ENCODE measurements at regions not wholly inside any gene's neighbourhood (a gene's known extent, or its start where the extent isn't known, plus 50 kb on each side); places are given as distances from the start of the nearest gene placed in this dataset.

DNA sequence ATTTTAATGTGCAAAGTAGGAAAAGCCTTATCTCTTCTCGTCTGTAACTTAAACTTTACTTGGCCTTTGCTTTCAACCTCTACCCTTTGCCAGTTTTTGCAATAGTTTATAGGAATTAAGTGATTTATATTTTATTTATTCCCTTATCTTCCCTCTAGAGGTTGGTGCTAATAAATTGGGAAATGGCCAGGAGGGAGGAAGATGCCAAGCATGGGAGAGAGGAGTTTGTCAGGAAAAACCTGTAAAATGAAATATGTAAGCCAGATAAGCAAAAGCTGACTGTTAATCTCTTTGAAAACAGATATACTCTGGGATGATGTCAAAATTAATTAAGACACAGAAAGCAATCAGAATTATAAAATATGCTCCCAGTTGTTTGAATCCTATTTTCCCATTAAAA is 484.5 kb downstream of the NR2F1-AS1 start:
- DNase-seq: no peak

GRCh38 chr5:93092349-93093105 is 488.5 kb downstream of the NR2F1-AS1 start:
- DNase-seq: no peak

GRCh38 chr5:93090698-93091097 is 490.3 kb downstream of the NR2F1-AS1 start:
- DNase-seq: no peak

GRCh38 chr5:93088592-93089389 is 492.2 kb downstream of the NR2F1-AS1 start:
- DNase-seq: no peak

DNA sequence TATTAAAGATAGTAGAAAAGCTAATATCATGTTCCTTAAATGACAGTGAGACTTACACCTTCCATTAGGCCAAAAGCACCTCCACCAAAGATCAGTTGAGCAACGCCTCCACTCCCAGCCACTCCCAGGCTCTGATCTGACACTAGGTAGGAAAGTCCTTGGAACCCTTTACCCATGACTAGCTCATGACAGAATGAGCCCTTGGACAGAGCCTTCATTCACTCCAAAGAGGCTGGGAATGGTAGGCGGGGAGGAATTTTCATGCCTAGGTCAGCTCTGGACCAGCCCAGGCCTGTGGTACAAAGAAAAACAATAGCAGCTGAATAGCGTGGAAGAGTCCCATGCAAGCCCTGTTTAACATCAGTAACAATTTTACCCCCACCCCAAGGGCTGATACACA is 493.7 kb downstream of the NR2F1-AS1 start:
- DNase-seq: no peak

GRCh38 chr5:93082981-93083380 is 498.0 kb downstream of the NR2F1-AS1 start:
- DNase-seq: no peak

GRCh38 chr5:93079046-93079445 is 502.0 kb downstream of the NR2F1-AS1 start:
- DNase-seq: no peak

GRCh38 chr5:93078082-93079038 is 502.7 kb downstream of the NR2F1-AS1 start:
- no peak for DNase-seq

DNA sequence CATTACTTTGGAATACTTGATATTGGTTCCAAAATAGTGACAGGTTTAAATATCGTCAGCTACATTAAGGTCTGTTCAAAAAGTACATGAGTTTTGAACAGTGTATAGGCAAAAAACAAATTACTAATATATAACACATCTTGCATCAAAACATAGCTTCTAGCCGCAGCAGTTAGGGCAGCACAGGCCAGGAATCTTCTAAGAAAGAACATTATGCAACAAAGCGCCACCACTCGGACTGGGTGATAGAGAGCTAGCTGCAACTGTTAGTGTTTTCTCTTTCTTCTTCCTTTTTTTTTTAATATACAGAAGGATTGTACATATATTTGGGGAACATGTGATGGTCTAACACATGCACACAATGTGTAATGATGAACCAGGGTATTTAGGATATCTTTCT is 504.5 kb downstream of the NR2F1-AS1 start:
- no peak for DNase-seq

DNA sequence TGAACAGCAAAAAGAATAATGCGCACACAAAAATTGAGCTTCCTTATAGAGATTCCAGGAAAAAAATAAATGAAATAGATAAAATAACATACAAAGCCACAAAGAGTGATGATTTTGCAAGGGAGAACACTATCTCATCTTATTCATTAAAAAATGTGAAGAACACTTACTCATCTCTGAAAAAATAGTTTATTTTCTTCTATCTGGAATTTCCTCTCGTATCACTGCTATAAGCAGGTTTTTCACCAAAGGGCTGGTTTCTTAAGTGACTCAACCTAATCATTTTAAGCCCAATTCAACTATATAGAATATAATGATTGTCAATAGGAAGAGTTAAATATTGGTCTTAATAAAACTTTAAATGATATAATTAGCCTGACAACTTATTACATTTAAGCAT is 504.9 kb downstream of the NR2F1-AS1 start:
- no peak for DNase-seq

DNA sequence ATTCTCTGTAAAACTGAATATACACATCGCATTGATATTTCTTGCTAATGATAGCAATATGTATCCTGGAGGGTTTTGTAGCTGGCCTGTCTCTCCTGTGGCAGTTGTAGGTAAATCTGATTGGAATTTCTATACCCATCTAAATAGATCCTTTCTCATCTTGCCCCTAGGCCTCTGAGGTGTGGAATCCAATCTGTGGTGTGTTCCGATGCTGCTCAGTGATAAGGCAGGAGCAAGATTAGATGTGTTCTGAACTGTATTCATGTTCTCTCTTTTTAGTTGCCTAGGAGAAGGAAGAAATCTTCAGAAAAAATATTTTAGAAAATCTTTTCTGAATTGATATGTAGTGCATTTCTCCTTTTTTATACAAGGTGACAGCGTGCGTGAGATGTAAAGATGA is 507.5 kb downstream of the NR2F1-AS1 start:
- no peak for DNase-seq

DNA sequence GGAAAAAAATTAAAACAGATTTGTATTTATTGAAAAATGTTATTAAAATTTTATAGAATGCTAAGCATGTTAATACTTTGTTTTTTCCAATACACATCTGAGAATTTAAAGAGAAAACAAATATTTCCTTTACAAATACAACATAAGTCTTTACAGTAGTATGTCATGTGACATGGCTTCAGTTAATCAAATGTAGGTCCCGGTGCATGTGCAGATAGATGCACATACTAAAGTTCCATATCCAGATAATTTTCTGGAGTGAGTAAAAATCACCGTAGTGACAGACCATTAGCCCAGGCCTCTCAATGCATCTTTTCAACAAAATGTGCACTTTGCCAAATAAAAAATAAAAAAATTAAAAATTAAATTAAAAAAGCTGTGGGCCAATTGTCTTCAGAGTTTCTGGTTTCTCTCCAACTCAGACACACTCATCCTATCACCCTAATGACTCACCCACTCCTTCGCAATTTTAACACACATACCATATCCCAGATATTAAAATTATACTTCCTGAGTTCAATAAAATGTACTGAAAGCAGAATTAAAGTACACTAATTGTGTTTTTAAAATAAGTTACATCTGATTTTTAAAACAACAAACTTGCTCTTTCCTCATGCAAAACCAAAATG is 508.1 kb downstream of the NR2F1-AS1 start:
- DNase-seq: no peak

DNA sequence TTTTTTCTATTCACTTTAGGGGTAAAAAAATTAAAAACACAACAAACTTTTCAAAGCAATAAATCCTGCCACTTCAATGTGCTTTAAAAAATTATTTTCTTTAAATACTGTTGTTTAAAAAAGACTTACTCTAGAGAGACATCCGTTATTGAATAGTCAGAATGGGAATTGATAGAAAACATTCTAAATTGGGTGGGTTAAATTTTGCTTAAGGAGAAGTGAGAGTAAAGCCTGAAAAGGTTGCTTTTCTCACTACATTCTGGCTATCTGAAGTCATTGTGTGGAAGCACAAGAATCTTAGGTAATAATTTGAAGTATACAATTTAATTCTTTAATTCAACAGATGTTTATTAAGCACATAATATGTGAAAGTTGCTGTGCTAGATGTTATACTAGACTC is 509.3 kb downstream of the NR2F1-AS1 start:
- no peak for DNase-seq

- DNase-seq: no peak
Observed at GRCh38 chr5:93070938-93071337, 510.1 kb downstream of the NR2F1-AS1 start.

DNA sequence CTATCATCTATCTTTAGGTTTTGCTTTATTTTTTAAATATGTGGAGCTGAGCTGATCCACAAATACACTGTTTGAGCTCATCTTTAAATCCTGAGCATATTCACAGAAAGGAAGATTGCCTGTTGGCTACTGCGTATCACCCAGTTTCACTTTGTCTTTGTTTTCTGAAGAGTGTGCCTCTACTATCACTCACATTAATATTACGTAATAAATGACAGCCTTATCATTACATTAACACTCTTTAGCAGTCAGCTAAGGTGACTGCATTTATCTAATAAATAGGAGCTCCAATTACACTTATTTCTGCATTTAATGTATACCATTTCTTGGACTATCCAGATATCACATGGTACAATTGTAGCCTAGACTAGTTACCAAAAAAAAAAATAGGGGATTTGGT is 511.7 kb downstream of the NR2F1-AS1 start:
- DNase-seq: no peak

DNA sequence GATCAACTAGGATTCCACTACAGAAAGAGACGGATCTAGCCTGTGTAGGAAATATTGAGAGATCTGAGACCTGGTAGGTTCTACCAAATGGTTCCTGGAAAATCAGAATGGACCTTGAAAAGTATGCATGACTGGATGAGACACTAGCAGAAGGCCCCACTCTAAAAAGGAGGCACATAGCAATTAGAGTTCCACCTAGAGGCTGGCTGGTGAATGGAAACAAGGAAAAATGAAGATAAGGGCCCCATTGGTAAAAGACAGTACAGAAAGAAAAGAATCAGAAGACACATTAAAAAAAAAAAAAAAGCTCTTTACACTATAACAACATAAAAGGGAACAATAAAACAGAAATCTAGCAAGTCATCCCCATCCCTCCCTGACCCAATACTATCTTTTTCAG is 518.5 kb downstream of the NR2F1-AS1 start:
- DNase-seq: no peak

DNA sequence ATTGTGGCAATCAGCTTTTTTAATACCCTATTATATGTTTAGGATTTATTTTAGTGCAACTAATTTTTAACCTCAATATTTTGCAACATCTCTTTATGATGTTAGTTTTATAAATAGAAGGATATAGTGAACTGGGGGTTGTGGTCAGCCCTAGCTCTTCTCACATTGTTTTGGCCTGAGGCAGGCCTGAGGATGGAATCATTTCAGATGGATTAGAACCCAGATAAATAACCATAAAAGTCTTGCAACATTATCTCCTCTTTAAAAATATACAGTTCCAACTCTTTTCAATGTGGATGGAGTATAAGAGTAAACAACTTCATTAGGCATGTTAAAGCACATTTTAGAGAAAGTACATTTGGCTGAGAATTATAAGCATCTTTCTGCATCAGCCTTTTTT is 522.7 kb downstream of the NR2F1-AS1 start:
- DNase-seq: no peak

- DNase-seq: no peak
Observed at GRCh38 chr5:93057311-93057710, 523.7 kb downstream of the NR2F1-AS1 start.

DNA sequence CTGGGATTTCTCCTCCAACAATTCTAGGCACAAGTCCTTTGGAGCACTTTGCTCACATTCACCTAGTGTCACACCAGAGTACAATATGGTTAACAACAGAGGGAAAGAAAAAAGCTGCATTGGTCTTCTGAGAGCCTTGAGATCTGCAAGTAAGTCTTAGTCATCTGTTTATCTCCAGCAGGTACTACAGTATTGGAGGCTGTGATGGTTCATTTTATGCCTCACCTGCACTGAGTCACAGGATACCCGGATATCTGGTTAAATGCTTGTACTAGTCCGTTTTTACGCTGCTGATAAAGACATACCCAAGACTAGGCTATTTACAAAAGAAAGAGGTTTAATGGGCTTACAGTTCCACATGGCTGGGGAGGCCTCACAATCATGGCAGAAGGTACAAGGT is 525.0 kb downstream of the NR2F1-AS1 start:
- DNase-seq: no peak

- DNase-seq: no peak
Observed at GRCh38 chr5:93055561-93055960, 525.5 kb downstream of the NR2F1-AS1 start.

DNA sequence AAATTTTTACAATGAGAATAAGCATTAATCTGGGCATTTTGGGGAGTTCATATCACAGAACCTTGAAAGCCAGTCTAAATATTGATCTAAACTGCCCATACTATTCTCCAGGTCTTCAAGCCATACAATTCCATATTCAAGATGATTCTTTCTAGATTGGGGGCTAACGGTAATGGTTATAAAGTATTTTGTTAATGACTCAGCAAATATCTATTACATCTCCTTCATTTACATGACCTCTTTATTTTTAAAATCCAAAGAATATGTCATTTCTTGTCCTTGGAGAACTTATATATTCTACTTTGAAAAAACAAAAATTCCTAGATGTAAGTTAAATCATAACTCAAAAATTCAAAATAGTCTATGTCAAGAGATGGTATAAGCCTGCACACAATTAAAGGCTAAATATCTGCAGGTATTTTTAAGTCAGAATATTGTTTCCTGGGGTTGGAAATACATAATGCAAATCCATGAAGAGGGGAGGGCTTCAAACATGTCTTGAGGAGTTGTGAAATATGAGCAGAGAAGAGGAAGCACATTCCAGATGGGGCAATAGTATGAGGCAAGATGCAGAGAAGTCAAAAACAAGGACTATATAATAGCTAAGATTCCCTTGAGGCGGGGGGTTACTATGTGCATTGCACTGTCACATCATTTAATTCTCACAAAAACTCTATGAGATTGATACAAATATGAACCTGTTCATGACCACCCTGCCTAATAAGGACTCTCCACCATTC is 526.4 kb downstream of the NR2F1-AS1 start:
- DNase-seq: no peak

DNA sequence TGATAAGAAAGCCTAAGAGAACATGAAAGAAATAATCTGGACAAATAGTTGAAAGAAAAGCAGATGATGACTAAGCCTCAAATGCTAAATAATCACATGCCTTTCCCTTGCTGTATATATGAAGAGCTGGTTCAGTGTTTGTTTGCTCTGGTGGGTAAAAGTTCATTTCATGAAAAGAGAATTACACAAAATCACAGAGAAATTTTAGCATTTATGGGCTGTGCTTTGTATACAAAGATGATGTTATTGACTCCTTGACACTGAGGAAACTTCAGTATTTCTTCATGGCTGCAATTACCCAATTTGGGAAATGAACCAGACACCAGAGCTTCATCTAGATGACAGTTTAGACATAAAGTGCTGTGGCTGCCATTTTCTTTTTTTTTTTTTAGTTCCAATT is 527.2 kb downstream of the NR2F1-AS1 start:
- DNase-seq: no peak
